ENCODE measurements at regions not wholly inside any gene's neighbourhood (a gene's known extent, or its start where the extent isn't known, plus 50 kb on each side); places are given as distances from the start of the nearest gene placed in this dataset.

GRCh38 chr4:98712607-98713006 lies 54.2 kb upstream of the TSPAN5 start:
- TF ChIP-seq CTCF (IDR thresholded peaks at IDR 0.05), result no peak
- no peak for TF ChIP-seq POLR2A (IDR thresholded peaks at IDR 0.05; ENCODE audit: low read depth)
- TF ChIP-seq POLR2AphosphoS5 (IDR thresholded peaks at IDR 0.05), result no peak
